Embryonic facial prominence (tissue), 1 donor: ENCODE measurements at regions not wholly inside any gene's neighbourhood (a gene's known extent, or its start where the extent isn't known, plus 50 kb on each side); places are given as distances from the start of the nearest gene placed in this dataset.
"Not testable (repeated sequence)": the region's sequence is repeated elsewhere in the genome, so short reads cannot be mapped to it uniquely, and the experiment has no call there.

Experiments used
- DNase-seq: peaks from one replicate; pipeline ENCODE4 v3.0.0-alpha.2; 2016; ENCODE audit errors: extremely low spot score

DNA sequence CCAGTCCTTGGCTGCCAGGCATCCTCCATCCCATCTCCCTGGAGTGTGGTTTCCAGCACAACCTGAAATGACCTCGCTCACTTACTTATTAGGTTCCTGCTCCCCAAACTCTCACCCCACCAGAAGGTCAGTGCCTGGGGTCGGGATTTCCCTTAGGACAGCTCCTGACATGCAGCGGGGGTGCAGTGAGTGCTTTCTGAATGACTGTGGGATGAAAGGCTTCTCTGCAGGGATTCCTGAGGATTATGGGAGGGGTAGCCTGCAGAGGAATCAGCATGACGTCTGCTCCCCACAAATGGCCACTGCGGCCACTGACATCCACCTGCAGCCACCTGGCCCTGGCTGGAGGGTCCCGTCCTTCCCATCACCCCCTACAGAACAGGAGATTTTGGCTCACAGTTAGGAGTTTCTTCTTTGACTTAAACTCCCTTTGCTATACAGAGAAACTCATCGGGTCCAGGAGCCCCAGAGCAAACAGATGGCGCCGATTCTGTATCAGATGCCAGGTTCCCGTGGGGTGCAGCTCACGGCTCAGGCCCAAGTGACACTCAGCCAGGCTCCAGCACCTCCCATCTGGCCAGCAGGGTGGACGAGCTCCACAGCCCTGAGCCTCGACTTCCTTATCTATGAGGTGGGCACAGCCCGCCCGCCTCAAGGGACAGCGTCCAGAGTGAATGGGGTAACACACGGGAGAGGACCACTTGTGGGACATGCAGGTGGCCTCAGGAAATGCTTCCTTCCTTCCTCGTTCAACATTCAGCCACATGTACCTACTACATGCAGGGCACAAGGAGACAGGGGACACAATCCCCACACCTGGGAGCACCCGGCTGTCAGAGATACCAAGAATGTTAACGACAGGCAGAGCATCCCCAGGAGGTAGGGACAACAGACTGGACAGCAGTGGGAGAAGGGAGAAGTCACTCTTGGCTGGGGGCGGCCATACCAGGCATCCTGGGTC lies 69.8 kb downstream of the RMI2 start:
- no peak for DNase-seq

- DNase-seq, result no peak
Measured at GRCh38 chr16:11416228-11417001, 71.2 kb downstream of the RMI2 start.

DNA sequence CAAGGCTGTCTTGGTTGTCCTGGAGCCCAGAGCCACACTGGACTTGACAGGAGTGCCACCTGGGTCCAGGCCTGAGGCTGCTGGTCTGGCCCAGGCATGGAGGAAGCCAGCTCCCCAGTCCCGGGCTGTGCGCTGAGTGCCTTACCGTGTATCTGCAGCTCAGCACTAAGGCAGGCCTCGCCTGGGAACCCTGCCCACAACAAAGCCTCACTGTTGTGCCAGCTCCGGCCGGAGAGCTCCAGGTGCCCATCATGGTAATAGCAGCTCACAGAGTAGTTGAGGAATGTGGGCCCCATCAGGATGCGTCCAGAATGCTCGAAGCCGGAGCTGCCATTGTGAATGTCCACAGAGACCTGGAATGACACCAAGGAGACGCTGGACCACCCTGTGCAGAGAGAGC lies 72.2 kb downstream of the RMI2 start:
- DNase-seq, result no peak

GRCh38 chr16:11418506-11418905 lies 73.2 kb downstream of the RMI2 start:
- no peak for DNase-seq

DNA sequence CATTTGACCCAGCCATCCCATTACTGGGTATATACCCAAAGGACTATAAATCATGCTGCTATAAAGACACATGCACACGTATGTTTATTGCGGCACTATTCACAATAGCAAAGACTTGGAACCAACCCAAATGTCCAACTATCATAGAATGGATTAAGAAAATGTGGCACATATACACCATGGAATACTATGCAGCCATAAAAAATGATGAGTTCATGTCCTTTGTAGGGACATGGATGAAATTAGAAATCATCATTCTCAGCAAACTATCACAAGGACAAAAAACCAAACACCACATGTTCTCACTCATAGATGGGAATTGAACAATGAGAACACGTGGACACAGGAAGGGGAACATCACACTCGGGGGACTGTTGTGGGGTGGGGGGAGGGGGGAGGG lies 74.8 kb downstream of the RMI2 start:
- DNase-seq, result not testable (repeated sequence)

- DNase-seq, result no peak
Measured at GRCh38 chr16:11420895-11421294, 75.6 kb downstream of the RMI2 start.

GRCh38 chr16:11422381-11423314 lies 77.4 kb downstream of the RMI2 start:
- DNase-seq, result no peak

- DNase-seq, result no peak
Measured at GRCh38 chr16:11423315-11424117, 78.3 kb downstream of the RMI2 start.

- DNase-seq, result no peak
Measured at GRCh38 chr16:11424118-11424460, 78.8 kb downstream of the RMI2 start.

DNA sequence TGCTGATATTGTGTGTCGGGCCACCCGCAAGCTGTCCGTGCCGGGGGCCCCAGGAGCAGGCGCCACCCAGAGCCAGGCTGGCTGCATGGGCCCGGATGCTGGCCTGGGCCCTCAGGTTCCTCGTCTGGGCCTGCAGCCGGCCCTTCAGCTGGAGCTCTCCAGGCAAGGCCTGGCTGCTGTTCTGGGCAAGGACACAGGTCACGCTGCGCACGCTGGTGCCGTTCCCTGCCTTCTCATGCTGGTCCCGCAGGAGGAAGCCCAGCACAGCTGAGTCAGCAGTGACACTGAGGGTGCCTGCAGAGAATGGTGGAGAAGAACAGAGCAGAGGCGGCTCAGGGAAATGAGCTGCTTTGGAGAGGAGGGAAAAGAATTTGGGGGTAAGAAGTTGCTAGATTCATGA lies 79.9 kb downstream of the RMI2 start:
- no peak for DNase-seq

GRCh38 chr16:11428623-11428953 lies 83.3 kb downstream of the RMI2 start:
- no peak for DNase-seq

- no peak for DNase-seq
Measured at GRCh38 chr16:11429123-11429522, 83.9 kb downstream of the RMI2 start.

DNA sequence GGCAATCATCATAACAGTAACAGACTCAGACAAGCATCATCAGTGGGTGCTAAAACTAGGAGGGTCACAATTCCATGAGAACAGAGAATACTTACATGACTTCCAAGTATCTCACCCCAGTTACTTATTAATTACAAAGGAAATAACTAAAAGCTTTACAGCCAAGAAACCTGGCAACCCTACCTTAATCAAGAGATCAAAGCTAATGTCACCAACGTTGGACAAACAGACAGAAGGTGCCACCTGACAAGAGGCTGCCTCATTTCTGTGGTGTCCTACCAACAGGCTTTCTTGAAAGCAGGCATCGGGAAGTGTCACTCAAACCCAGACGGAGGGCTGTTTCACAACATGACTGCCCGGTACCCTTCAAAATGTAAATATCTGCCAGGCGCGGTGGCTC lies 84.6 kb downstream of the RMI2 start:
- DNase-seq, result no peak

GRCh38 chr16:11430601-11431317 lies 85.5 kb downstream of the RMI2 start:
- DNase-seq, result no peak

DNA sequence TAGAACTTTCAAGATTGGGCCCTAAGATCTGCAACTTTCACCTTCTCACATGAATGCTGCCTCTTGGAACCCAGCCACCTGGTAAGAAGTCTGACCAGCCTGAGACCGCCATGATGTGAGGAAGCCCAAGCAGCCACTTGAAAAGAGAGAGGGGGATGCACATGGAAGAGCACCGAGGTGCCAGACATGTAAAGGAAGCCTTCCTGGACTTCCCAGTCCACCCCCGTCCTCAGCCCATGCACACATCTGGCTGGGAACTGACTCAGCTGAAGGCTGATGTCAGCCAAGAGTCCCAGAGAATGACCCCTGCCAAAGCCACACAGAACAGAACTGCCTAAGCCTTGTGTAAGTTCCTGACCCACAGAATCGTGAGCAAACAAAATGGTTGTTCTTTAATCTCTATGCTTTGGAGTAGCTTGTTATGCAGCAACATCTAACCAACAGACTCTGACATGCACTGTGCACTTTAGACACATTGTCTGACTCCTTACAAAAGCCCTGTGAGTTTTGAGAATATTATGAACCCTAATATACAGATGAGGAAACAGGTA lies 86.7 kb downstream of the RMI2 start:
- DNase-seq, result no peak

- DNase-seq, result no peak
Measured at GRCh38 chr16:11432856-11433395, 87.7 kb downstream of the RMI2 start.

DNA sequence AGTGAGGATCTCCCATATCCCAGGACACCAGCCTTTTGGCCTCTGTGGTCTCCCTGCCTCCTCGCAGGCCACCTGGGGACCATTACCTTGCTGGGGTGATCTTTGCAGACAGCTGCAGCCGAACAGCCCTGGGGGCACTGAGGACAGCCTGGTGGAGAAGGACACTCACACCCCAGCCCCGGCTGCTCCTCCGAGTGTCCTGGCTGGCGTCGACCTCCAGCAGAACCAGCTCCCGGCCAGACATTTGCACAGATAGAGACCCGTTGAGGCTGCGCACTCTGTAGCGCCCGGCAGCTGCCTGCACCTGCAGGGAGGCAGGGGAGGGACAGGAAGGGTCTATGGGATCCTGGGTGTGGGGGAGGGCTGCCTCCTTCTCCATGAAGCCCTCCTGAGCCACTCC lies 90.3 kb downstream of the RMI2 start:
- DNase-seq, result no peak

DNA sequence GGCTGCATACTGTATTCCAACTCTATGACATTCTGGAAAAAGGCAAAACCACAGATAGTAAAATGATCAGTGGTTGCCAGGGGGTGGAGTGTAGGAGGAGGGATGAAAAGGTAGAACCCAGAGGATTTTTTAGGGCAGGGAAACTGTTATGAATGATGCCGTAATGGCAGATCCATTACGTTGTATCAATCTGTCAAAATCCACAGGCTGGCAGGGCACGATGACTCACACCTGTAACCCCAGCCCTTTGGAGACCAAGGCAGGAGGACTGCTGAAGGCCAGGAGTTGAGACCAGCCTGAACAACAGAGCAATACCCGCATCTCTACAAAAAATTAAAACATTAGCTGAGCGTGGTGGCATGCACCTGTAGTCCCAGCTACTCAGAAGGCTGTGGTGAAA lies 91.8 kb downstream of the RMI2 start:
- no peak for DNase-seq

- no peak for DNase-seq
Measured at GRCh38 chr16:11439790-11440656, 94.8 kb downstream of the RMI2 start.
